GM23338 (cell line): ENCODE measurements at regions not wholly inside any gene's neighbourhood (a gene's known extent, or its start where the extent isn't known, plus 50 kb on each side); places are given as distances from the start of the nearest gene placed in this dataset.

ENCODE experiments used
- ATAC-seq: fragments of 200-7000 bp; cut with Tn5 transposase; 3 replicates; pipeline ENCODE4 v1.9.1; 2020
- DNase-seq: peaks from one replicate; pipeline ENCODE4 v3.0.0-alpha.2; 2015; ENCODE audit warnings: low spot score
- H2AFZ ChIP-seq: fragments of 200-600 bp; sonication (generic); 2 replicates; pipeline ENCODE4 v1.8.0; 2016; ENCODE audit warnings: antibody characterized with exemption, mild to moderate bottlenecking, moderate library complexity
- H3F3A ChIP-seq: fragments of 200-600 bp; sonication (generic); replicated peaks from 2 replicates; pipeline ENCODE4 v1.8.0; 2017; ENCODE audit warnings: antibody characterized with exemption, mixed run types, low read depth
- H3K27ac ChIP-seq: fragments of 200-600 bp; sonication (generic); 2 replicates; pipeline ENCODE4 v1.6.1; 2016; ENCODE audit warnings: low read depth
- H3K27me3 ChIP-seq: fragments of 200-600 bp; sonication (generic); 2 replicates; pipeline ENCODE4 v1.8.0; 2016; ENCODE audit warnings: mild to moderate bottlenecking, mixed run types, moderate library complexity; ENCODE audit not compliant: insufficient read depth
- H3K36me3 ChIP-seq: fragments of 200-600 bp; sonication (generic); 2 replicates; pipeline ENCODE4 v1.8.0; 2016; ENCODE audit warnings: mild to moderate bottlenecking; ENCODE audit not compliant: insufficient read depth
- H3K4me1 ChIP-seq: fragments of 200-600 bp; sonication (generic); 2 replicates; pipeline ENCODE4 v1.8.0; 2016; ENCODE audit warnings: mild to moderate bottlenecking, moderate library complexity; ENCODE audit not compliant: insufficient read depth
- H3K4me2 ChIP-seq: fragments of 200-600 bp; sonication (generic); 2 replicates; pipeline ENCODE4 v1.7.1; 2017; ENCODE audit warnings: mixed run types
- H3K4me3 ChIP-seq: fragments of 200-600 bp; sonication (generic); 2 replicates; pipeline ENCODE4 v1.6.1; 2016; ENCODE audit warnings: mixed run types
- H3K79me2 ChIP-seq: fragments of 200-600 bp; sonication (generic); replicated peaks from 2 replicates; pipeline ENCODE4 v1.8.0; 2017; ENCODE audit warnings: mild to moderate bottlenecking; ENCODE audit not compliant: insufficient read depth
- H3K9me2 ChIP-seq: fragments of 200-600 bp; sonication (generic); 2 replicates; pipeline ENCODE4 v1.8.0; 2017; ENCODE audit not compliant: insufficient read depth
- H4K20me1 ChIP-seq: fragments of 200-600 bp; sonication (generic); replicated peaks from 2 replicates; pipeline ENCODE4 v1.8.0; 2017; ENCODE audit warnings: mild to moderate bottlenecking; ENCODE audit not compliant: insufficient read depth
- H3K27ac Mint-ChIP-seq: 2 replicates; pipeline ENCODE4 v1.8.0; 2020; ENCODE audit warnings: inconsistent platforms, mild to moderate bottlenecking, moderate library complexity, mixed read lengths
- H3K27me3 Mint-ChIP-seq: 3 replicates; pipeline ENCODE4 v1.8.0; 2022; ENCODE audit warnings: low read depth, mild to moderate bottlenecking, moderate library complexity, mixed read lengths, inconsistent platforms; ENCODE audit not compliant: insufficient read depth, poor library complexity
- H3K36me3 Mint-ChIP-seq: 3 replicates; pipeline ENCODE4 v1.8.0; 2021; ENCODE audit warnings: low read depth, mild to moderate bottlenecking, inconsistent platforms, moderate library complexity, mixed read lengths
- H3K4me1 Mint-ChIP-seq: 3 replicates; pipeline ENCODE4 v1.8.0; 2020; ENCODE audit warnings: mild to moderate bottlenecking, inconsistent platforms, mixed read lengths
- H3K4me3 Mint-ChIP-seq: 3 replicates; pipeline ENCODE4 v1.8.0; 2021; ENCODE audit warnings: moderate library complexity, mild to moderate bottlenecking, inconsistent platforms, mixed read lengths
- H3K9me3 Mint-ChIP-seq: 3 replicates; pipeline ENCODE4 v1.8.0; 2020; ENCODE audit warnings: moderate library complexity, mild to moderate bottlenecking, inconsistent platforms, mixed read lengths
- CREB1 ChIP-seq: fragments of 250-450 bp; sonication (Bioruptor Pico); IDR thresholded peaks from 2 replicates; pipeline ENCODE4 v1.5.0; 2020; ENCODE audit warnings: low read depth, mild to moderate bottlenecking, moderate library complexity
- ETS1 ChIP-seq: IDR thresholded peaks from 2 replicates; pipeline ENCODE4 v1.6.1; 2016; ENCODE audit warnings: antibody characterized with exemption
- EZH2 ChIP-seq: fragments of 200-600 bp; sonication (generic); IDR thresholded peaks from one replicate; pipeline ENCODE4 v1.8.0; 2017; ENCODE audit warnings: antibody characterized with exemption, mild to moderate bottlenecking, low read depth; ENCODE audit not compliant: unreplicated experiment
- EZH2phosphoT487 ChIP-seq: fragments of 200-600 bp; sonication (generic); IDR thresholded peaks from one replicate; pipeline ENCODE4 v1.8.1; 2018; ENCODE audit warnings: antibody characterized with exemption; ENCODE audit not compliant: unreplicated experiment
- POLR2AphosphoS5 ChIP-seq: IDR thresholded peaks from 2 replicates; pipeline ENCODE4 v1.6.1; 2016; ENCODE audit warnings: antibody characterized with exemption, low read depth
- STAT1 ChIP-seq: IDR thresholded peaks from one replicate; pipeline ENCODE4 v1.6.1; 2016; ENCODE audit warnings: antibody characterized with exemption; ENCODE audit not compliant: unreplicated experiment
- ZNF114 ChIP-seq: fragments of 250-450 bp; sonication (Bioruptor Pico); IDR thresholded peaks from 2 replicates; pipeline ENCODE4 v1.5.0; 2020; ENCODE audit warnings: mild to moderate bottlenecking, moderate library complexity
- ZNF331 ChIP-seq: fragments of 250-450 bp; sonication (Bioruptor Pico); IDR thresholded peaks from 2 replicates; pipeline ENCODE4 v1.5.0; 2020; ENCODE audit warnings: low read depth, mild to moderate bottlenecking, moderate library complexity
- ZNF462 ChIP-seq: fragments of 250-450 bp; sonication (Bioruptor Pico); IDR thresholded peaks from 2 replicates; pipeline ENCODE4 v1.5.0; 2020; ENCODE audit warnings: mild to moderate bottlenecking, moderate library complexity

- TF ChIP-seq ZNF462 (CRISPR knock-in tag) (no peak), ZNF114 (CRISPR knock-in tag) (no peak), EZH2phosphoT487 (no peak), CREB1 (CRISPR knock-in tag) (no peak), STAT1 (no peak), POLR2AphosphoS5 (no peak)
These were observed 159.4 kb downstream of the CD8B2 start (continued) for GRCh38 chr2:106646605-106647004.

GRCh38 chr2:106649306-106649705 is 162.1 kb downstream of the CD8B2 start:
- H3K4me1 ChIP-seq = no peaks in the 10 kb centered on the region
- Mint-ChIP-seq H3K27me3 (no peaks in the 10 kb centered on the region), H3K27ac (no peak overlapping the region), H3K9me3 (no peaks in the 10 kb centered on the region), H3K36me3 (no peaks in the 10 kb centered on the region), H3K4me3 (no peak overlapping the region), H3K4me1 (no peaks in the 10 kb centered on the region)
- DNase-seq (no peak), ATAC-seq (no peak)
- H3F3A ChIP-seq = no peaks in the 10 kb centered on the region
- no peaks in the 10 kb centered on the region for H4K20me1 ChIP-seq
- H3K9me2 ChIP-seq = peaks cover 3% of the 10 kb centered on the region; the same call in 1 of the 2 replicates
- no peak overlapping the region for H3K27ac ChIP-seq
- no peak overlapping the region for H3K4me2 ChIP-seq
- H3K4me3 ChIP-seq = no peak overlapping the region
- no peaks in the 10 kb centered on the region for H3K27me3 ChIP-seq
- H3K79me2 ChIP-seq = no peaks in the 10 kb centered on the region
- H3K36me3 ChIP-seq = no peaks in the 10 kb centered on the region
- no peak overlapping the region for H2AFZ ChIP-seq
- TF ChIP-seq ZNF462 (CRISPR knock-in tag) = no peak
- TF ChIP-seq EZH2 = no peak
- TF ChIP-seq ZNF114 (CRISPR knock-in tag) = no peak
- no peak for TF ChIP-seq STAT1
- TF ChIP-seq ZNF331 (CRISPR knock-in tag) = no peak
- no peak for TF ChIP-seq ETS1
